ENCODE measurements at regions not wholly inside any gene's neighbourhood (a gene's known extent, or its start where the extent isn't known, plus 50 kb on each side); places are given as distances from the start of the nearest gene placed in this dataset.

DNA sequence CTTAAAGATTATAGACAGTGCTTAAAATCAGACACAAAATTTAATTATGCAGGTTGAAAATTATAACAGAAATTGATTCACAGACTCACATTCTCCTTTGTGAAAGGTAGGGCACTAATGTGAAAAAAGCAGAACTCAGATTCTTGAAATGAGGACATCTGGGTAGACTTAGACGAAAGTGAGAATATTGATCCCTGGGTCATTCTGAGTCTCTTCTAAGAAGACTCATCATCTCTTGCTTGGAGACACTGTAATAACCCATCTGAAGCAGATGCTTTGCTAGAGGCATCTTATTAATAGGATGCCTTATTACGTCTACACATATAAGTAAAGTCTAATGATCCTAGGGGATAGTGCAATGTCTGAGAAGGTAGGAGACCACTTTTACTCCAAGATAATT, 274.4 kb downstream of the HINT1 start:
- DNase-seq (ENCODE audit: low read depth, low spot score), result no peak
- Histone ChIP-seq H3K36me3 (ENCODE audit: control insufficient read depth, insufficient read depth, low read length) (no peaks in the 10 kb centered on the region), H3K27ac (ENCODE audit: low read length) (no peak overlapping the region), H3K4me1 (ENCODE audit: control insufficient read depth, insufficient read depth, low read length) (no peaks in the 10 kb centered on the region), H3K9me3 (ENCODE audit: control insufficient read depth, insufficient read depth, low read length) (no peaks in the 10 kb centered on the region), H3K27me3 (ENCODE audit: control insufficient read depth, insufficient read depth, low read length) (no peaks in the 10 kb centered on the region), H3K4me3 (ENCODE audit: low read length) (no peak overlapping the region)
- WGBS (ENCODE audit: insufficient coverage, insufficient read length), result no CpG with 5 or more reads among the region's 2 CpGs

- WGBS (ENCODE audit: insufficient coverage, insufficient read length), result no CpG with 5 or more reads among the region's 3 CpGs
- Histone ChIP-seq H3K4me1 (ENCODE audit: control insufficient read depth, insufficient read depth, low read length) (no peaks in the 10 kb centered on the region), H3K36me3 (ENCODE audit: control insufficient read depth, insufficient read depth, low read length) (no peaks in the 10 kb centered on the region), H3K4me3 (ENCODE audit: low read length) (no peak overlapping the region), H3K27ac (ENCODE audit: low read length) (no peak overlapping the region), H3K27me3 (ENCODE audit: control insufficient read depth, insufficient read depth, low read length) (no peaks in the 10 kb centered on the region), H3K9me3 (ENCODE audit: control insufficient read depth, insufficient read depth, low read length) (no peaks in the 10 kb centered on the region)
- DNase-seq (ENCODE audit: low read depth, low spot score), result no peak
These were observed 279.4 kb downstream of the HINT1 start for GRCh38 chr5:130885691-130886090.

DNA sequence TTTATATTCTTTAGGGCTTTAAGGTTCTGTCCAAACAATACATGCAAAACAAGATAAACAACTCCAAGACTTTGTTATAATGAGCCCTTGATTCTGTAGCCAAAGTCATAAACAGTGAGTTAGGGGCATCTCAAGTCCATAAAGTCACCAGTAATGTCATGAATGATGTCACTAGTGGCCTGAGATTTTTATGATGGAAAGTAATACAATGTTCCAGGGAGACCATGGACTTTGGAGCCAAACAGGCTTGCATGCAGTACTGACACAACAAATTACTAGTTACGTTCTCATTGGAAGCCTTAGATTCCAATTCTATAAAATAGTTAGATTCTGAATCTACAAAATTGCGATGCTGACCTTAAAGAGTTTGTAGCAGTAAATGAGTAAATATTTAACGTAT, 280.0 kb downstream of the HINT1 start:
- H3K9me3 ChIP-seq (ENCODE audit: control insufficient read depth, insufficient read depth, low read length), result no peaks in the 10 kb centered on the region
- H3K4me1 ChIP-seq (ENCODE audit: control insufficient read depth, insufficient read depth, low read length), result no peaks in the 10 kb centered on the region
- no peak overlapping the region for H3K4me3 ChIP-seq (ENCODE audit: low read length)
- H3K27me3 ChIP-seq (ENCODE audit: control insufficient read depth, insufficient read depth, low read length), result no peaks in the 10 kb centered on the region
- no peak for DNase-seq (ENCODE audit: low read depth, low spot score)
- no peaks in the 10 kb centered on the region for H3K36me3 ChIP-seq (ENCODE audit: control insufficient read depth, insufficient read depth, low read length)
- no peak overlapping the region for H3K27ac ChIP-seq (ENCODE audit: low read length)
- WGBS (ENCODE audit: insufficient coverage, insufficient read length), result no CpG with 5 or more reads among the region's 3 CpGs

GRCh38 chr5:130884023-130884422, 281.0 kb downstream of the HINT1 start:
- H3K36me3 ChIP-seq (ENCODE audit: control insufficient read depth, insufficient read depth, low read length), result no peaks in the 10 kb centered on the region
- no peak for DNase-seq (ENCODE audit: low read depth, low spot score)
- H3K4me3 ChIP-seq (ENCODE audit: low read length), result no peak overlapping the region
- H3K4me1 ChIP-seq (ENCODE audit: control insufficient read depth, insufficient read depth, low read length), result no peaks in the 10 kb centered on the region
- no CpG with 5 or more reads among the region's 2 CpGs for WGBS (ENCODE audit: insufficient coverage, insufficient read length)
- H3K9me3 ChIP-seq (ENCODE audit: control insufficient read depth, insufficient read depth, low read length), result no peaks in the 10 kb centered on the region
- H3K27me3 ChIP-seq (ENCODE audit: control insufficient read depth, insufficient read depth, low read length), result no peaks in the 10 kb centered on the region
- no peak overlapping the region for H3K27ac ChIP-seq (ENCODE audit: low read length)

DNA sequence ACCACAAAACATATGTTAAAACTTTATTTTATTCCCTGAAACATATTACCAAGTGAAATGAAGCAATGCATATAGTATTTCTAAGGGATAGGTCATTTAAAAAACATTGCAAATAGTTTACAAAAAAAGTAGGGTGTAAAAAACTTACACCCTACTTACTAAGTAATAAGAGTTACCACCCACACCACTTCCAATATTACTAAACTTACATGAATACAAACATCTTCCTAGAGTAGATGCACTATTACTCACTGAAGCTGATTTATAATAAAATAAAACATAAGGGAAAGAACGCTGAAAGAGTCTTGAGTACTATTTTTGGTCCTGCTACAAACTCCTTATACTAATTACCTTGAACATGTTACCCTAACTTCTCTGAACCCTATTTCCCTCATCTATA, 289.4 kb downstream of the HINT1 start:
- DNase-seq (ENCODE audit: low read depth, low spot score), result no peak
- no peaks in the 10 kb centered on the region for H3K9me3 ChIP-seq (ENCODE audit: control insufficient read depth, insufficient read depth, low read length)
- WGBS (ENCODE audit: insufficient coverage, insufficient read length), result no CpG with 5 or more reads among the region's 1 CpG
- no peaks in the 10 kb centered on the region for H3K36me3 ChIP-seq (ENCODE audit: control insufficient read depth, insufficient read depth, low read length)
- peaks cover 2% of the 10 kb centered on the region; the same call in 1 of the 2 replicates for H3K4me1 ChIP-seq (ENCODE audit: control insufficient read depth, insufficient read depth, low read length)
- no peak overlapping the region for H3K27ac ChIP-seq (ENCODE audit: low read length)
- H3K27me3 ChIP-seq (ENCODE audit: control insufficient read depth, insufficient read depth, low read length), result no peaks in the 10 kb centered on the region
- no peak overlapping the region for H3K4me3 ChIP-seq (ENCODE audit: low read length)

DNA sequence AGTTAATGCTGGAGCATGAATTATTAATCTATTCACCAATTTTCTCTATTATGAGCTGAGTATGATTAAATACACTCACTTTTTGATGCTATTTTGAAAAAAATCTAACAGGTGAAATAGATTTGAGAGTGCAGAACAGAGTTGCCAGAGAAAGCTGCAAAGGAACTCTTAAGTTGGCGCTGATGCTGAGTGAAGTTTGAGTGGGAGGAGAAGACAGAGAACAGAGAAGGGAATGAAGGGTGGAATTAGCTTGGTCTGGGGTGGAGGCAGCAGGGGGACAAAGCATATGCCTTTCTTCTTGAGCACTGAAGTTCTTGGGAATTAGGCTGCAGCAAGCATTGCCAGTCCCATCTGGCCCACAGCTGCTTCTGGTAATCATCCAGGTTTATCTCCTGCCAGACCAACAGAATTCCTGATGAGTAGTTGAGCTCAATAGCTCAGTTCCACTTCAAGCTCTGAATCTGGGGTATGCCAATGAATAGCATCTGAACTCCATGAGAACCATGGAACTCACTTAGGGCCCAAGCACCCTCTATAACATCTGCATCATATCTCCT, 290.1 kb downstream of the HINT1 start:
- Histone ChIP-seq H3K27me3 (ENCODE audit: control insufficient read depth, insufficient read depth, low read length) (no peaks in the 10 kb centered on the region), H3K4me3 (ENCODE audit: low read length) (no peak overlapping the region), H3K9me3 (ENCODE audit: control insufficient read depth, insufficient read depth, low read length) (no peaks in the 10 kb centered on the region), H3K27ac (ENCODE audit: low read length) (no peak overlapping the region), H3K36me3 (ENCODE audit: control insufficient read depth, insufficient read depth, low read length) (no peaks in the 10 kb centered on the region), H3K4me1 (ENCODE audit: control insufficient read depth, insufficient read depth, low read length) (peaks cover 2% of the 10 kb centered on the region; the same call in 1 of the 2 replicates)
- WGBS (ENCODE audit: insufficient coverage, insufficient read length), result no CpG with 5 or more reads among the region's 1 CpG
- no peak for DNase-seq (ENCODE audit: low read depth, low spot score)

GRCh38 chr5:130871346-130872086, 293.5 kb downstream of the HINT1 start:
- WGBS (ENCODE audit: insufficient coverage, insufficient read length), result no CpG with 5 or more reads among the region's 7 CpGs
- Histone ChIP-seq H3K4me3 (ENCODE audit: low read length) (no peak overlapping the region), H3K27me3 (ENCODE audit: control insufficient read depth, insufficient read depth, low read length) (no peaks in the 10 kb centered on the region), H3K9me3 (ENCODE audit: control insufficient read depth, insufficient read depth, low read length) (no peaks in the 10 kb centered on the region), H3K4me1 (ENCODE audit: control insufficient read depth, insufficient read depth, low read length) (peaks cover 2% of the 10 kb centered on the region; the same call in 1 of the 2 replicates), H3K27ac (ENCODE audit: low read length) (no peak overlapping the region), H3K36me3 (ENCODE audit: control insufficient read depth, insufficient read depth, low read length) (no peaks in the 10 kb centered on the region)
- DNase-seq (ENCODE audit: low read depth, low spot score), result peak; percentile 29

GRCh38 chr5:130870691-130871090, 294.4 kb downstream of the HINT1 start:
- H3K9me3 ChIP-seq (ENCODE audit: control insufficient read depth, insufficient read depth, low read length), result no peaks in the 10 kb centered on the region
- no peaks in the 10 kb centered on the region for H3K27me3 ChIP-seq (ENCODE audit: control insufficient read depth, insufficient read depth, low read length)
- H3K27ac ChIP-seq (ENCODE audit: low read length), result no peak overlapping the region
- no peak overlapping the region for H3K4me3 ChIP-seq (ENCODE audit: low read length)
- H3K4me1 ChIP-seq (ENCODE audit: control insufficient read depth, insufficient read depth, low read length), result peaks cover 2% of the 10 kb centered on the region; the same call in 1 of the 2 replicates
- no peak for DNase-seq (ENCODE audit: low read depth, low spot score)
- no CpG with 5 or more reads among the region's 2 CpGs for WGBS (ENCODE audit: insufficient coverage, insufficient read length)
- H3K36me3 ChIP-seq (ENCODE audit: control insufficient read depth, insufficient read depth, low read length), result no peaks in the 10 kb centered on the region

DNA sequence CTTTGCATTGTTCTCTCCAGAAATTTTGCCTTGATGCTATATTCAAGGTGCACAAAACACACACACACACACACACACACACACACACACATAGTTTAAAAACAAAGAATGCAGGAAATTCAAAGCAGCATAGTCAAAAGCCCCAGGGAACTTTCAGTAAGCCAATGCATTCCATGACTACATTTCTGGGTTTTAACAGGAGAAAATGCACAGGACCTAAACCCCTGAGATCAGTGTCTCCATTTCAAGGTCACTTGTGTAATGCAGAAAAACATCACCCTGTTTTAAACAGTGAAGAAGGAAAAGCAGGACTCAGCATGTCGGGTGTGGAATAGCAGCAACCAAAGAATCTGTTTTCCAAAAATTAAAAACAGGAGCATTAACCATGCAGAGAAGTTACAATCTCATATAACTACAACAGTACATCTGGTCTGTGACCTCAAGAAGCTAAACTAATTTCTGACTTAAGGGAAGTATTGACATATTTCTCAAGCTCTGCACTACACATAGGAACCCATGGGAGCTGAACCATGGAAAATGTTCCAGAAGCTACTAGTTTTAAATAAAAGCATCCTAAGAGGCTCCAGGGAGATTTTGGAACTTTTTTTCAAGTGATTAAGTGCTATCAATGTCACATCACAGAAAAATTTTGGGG, 296.7 kb downstream of the HINT1 start:
- DNase-seq (ENCODE audit: low read depth, low spot score), result no peak

DNA sequence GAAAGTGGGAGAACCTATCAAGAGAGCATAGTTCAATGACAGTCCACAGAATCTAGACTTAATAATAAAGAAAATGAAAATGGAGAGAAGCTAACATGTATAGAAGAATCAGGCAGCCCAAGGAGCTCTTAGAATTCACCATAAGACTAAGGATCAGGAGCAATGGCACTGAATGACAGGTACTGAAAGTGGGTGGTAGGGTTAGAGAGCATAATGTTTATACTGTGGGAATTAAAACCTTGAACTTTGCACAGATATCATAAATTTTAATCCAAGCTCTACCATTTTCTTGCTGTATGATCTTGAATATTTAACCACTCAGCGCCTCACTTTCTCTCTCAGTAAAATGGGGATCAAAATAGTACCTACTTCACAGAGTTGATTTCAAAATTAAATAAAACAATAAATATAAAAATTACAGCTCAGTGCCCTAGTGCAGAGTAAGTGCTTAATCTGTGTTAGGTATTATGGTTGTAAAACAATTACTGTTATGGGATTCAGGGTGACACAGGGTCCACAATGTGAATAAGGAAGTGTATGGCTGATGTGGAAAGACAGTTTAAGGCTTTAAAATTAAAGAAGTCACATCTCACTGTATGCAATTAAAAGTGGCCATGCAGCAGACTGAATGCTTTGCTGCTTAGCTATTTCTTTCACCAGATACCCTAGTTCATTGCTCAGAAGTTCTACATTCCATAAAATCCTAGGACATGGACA, 319.8 kb downstream of the HINT1 start:
- no peaks in the 10 kb centered on the region for H3K36me3 ChIP-seq (ENCODE audit: control insufficient read depth, insufficient read depth, low read length)
- H3K27ac ChIP-seq (ENCODE audit: low read length), result no peak overlapping the region
- DNase-seq (ENCODE audit: low read depth, low spot score), result no peak
- WGBS (ENCODE audit: insufficient coverage, insufficient read length), result no CpG with 5 or more reads among the region's 1 CpG
- H3K9me3 ChIP-seq (ENCODE audit: control insufficient read depth, insufficient read depth, low read length), result no peaks in the 10 kb centered on the region
- no peaks in the 10 kb centered on the region for H3K27me3 ChIP-seq (ENCODE audit: control insufficient read depth, insufficient read depth, low read length)
- H3K4me1 ChIP-seq (ENCODE audit: control insufficient read depth, insufficient read depth, low read length), result no peaks in the 10 kb centered on the region
- H3K4me3 ChIP-seq (ENCODE audit: low read length), result no peak overlapping the region

More for the DNA sequence above, 296.7 kb downstream of the HINT1 start:
- no peaks in the 10 kb centered on the region for H3K27me3 ChIP-seq (ENCODE audit: control insufficient read depth, insufficient read depth, low read length)
- no peak overlapping the region for H3K27ac ChIP-seq (ENCODE audit: low read length)
- no CpG with 5 or more reads among the region's 1 CpG for WGBS (ENCODE audit: insufficient coverage, insufficient read length)
- H3K9me3 ChIP-seq (ENCODE audit: control insufficient read depth, insufficient read depth, low read length), result peaks cover 2% of the 10 kb centered on the region; the same call in 1 of the 2 replicates
- H3K4me1 ChIP-seq (ENCODE audit: control insufficient read depth, insufficient read depth, low read length), result peaks cover 2% of the 10 kb centered on the region; the same call in 1 of the 2 replicates
- no peak overlapping the region for H3K4me3 ChIP-seq (ENCODE audit: low read length)
- no peaks in the 10 kb centered on the region for H3K36me3 ChIP-seq (ENCODE audit: control insufficient read depth, insufficient read depth, low read length)
